Right lobe of liver (tissue), 6 donors: ENCODE measurements at regions not wholly inside any gene's neighbourhood (a gene's known extent, or its start where the extent isn't known, plus 50 kb on each side); places are given as distances from the start of the nearest gene placed in this dataset.

Experiments
- ATAC-seq, 4 donors: fragments of 200-7000 bp; cut with Tn5 transposase; one replicate each; pipeline ENCODE4 v1.9.1; 2020; ENCODE audit warnings: mild to moderate bottlenecking in 4 of 4, moderate library complexity in 4 of 4
- DNase-seq, 3 donors: peaks; one replicate each; pipeline ENCODE4 v3.0.0-alpha.2; 2020
- H3K27ac ChIP-seq, 3 donors: fragments of 200-600 bp; one replicate each; pipeline ENCODE4 v1.8.0; 2022
- H3K27me3 ChIP-seq, 2 donors: fragments of 200-600 bp; one replicate each; pipeline ENCODE4 v1.8.0; 2022
- H3K36me3 ChIP-seq, 4 donors: fragments of 200-600 bp; sonication (generic) in 1 of 4; one replicate each; pipeline versions ENCODE4 v1.5.1 to v1.8.0; 2017 to 2022; ENCODE audit warnings: control low read depth in 1 of 4
- H3K4me1 ChIP-seq, 4 donors: fragments of 200-600 bp; sonication (generic) in 1 of 4; one replicate each; pipeline versions ENCODE4 v1.5.1 to v1.8.0; 2017 to 2022; ENCODE audit warnings: control low read depth in 1 of 4
- H3K4me3 ChIP-seq, 3 donors: fragments of 200-600 bp; one replicate each; pipeline ENCODE4 v1.8.0; 2022
- H3K9me3 ChIP-seq, 4 donors: fragments of 200-600 bp; sonication (generic) in 1 of 4; one replicate each; pipeline versions ENCODE4 v1.5.1 to v1.8.0; 2017 to 2022; ENCODE audit warnings: control low read depth in 1 of 4
- POLR2A ChIP-seq: fragments of 450-650 bp; IDR thresholded peaks from one replicate; pipeline ENCODE4 v1.6.1; 2017; ENCODE audit warnings: antibody characterized with exemption, mild to moderate bottlenecking
- WGBS: methylation state at CpG from one replicate; pipeline ENCODE4 v1.1.6; 2018; ENCODE audit warnings: low coverage, low lambda C conversion rate; ENCODE audit not compliant: insufficient coverage; ENCODE audit errors: missing lambda C conversion rate; 5-methylcytosine and 5-hydroxymethylcytosine counted together
- intact Hi-C, 2 donors: fragments of 100-400 bp; cut with DNase I; formaldehyde crosslinking; loops; one replicate each; pipeline versions ENCODE4 v1.11.2 to v1.14.1; 2022
- TF ChIP-seq, protein P1 (sequence below), 4 donors: fragments of 200-600 bp in 3 of 4; fragments of 450-650 bp in 1 of 4; IDR thresholded peaks; one replicate each; pipeline versions ENCODE4 v1.5.1 to v1.8.0; 2016 to 2022; ENCODE audit warnings: antibody characterized with exemption in 4 of 4, mild to moderate bottlenecking in 2 of 4
- donor health status: DM: no; HTN: yes; CAD: no.
- donor health status: DM: no; HTN: no; CAD: no.
- donor health status: DM: no; HTN: no; CAD: no.
- donor health status: DM: no; HTN: yes; CAD: no.
- donor health status: DM: no; HTN: yes; CAD: no.

DNA sequence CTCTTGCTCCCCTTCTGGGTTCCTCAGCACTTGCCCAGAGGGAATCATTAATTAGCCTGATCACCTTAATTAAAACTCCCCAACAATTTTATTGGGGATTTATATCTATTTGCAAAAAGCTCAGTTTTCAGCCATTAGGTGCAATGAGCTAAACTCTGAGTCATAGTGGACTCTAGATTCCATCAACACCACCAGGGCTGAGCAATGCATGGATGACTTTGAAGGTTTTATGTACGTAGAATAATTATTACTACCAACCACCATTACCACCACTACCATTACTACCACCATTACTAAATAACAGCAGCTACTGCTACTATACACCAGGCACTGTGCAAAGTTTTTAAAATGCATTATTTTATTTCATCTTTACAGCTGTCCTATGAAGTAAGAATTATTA lies 81.2 kb downstream of the ZNF621 start:
- no peaks in the 10 kb centered on the region for H3K9me3 ChIP-seq
- H3K27me3 ChIP-seq, result no peaks in the 10 kb centered on the region
- TF ChIP-seq POLR2A, result no peak
- TF ChIP-seq, protein P1, sequence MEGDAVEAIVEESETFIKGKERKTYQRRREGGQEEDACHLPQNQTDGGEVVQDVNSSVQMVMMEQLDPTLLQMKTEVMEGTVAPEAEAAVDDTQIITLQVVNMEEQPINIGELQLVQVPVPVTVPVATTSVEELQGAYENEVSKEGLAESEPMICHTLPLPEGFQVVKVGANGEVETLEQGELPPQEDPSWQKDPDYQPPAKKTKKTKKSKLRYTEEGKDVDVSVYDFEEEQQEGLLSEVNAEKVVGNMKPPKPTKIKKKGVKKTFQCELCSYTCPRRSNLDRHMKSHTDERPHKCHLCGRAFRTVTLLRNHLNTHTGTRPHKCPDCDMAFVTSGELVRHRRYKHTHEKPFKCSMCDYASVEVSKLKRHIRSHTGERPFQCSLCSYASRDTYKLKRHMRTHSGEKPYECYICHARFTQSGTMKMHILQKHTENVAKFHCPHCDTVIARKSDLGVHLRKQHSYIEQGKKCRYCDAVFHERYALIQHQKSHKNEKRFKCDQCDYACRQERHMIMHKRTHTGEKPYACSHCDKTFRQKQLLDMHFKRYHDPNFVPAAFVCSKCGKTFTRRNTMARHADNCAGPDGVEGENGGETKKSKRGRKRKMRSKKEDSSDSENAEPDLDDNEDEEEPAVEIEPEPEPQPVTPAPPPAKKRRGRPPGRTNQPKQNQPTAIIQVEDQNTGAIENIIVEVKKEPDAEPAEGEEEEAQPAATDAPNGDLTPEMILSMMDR (IDR thresholded peaks at IDR 0.05), result no peak
- no peak overlapping the region for H3K27ac ChIP-seq
- WGBS, result 62% methylated on average over 1 of the region's 1 CpG
- ATAC-seq, result no peak
- intact Hi-C loops, result no loop called here
- H3K4me1 ChIP-seq, result no peaks in the 10 kb centered on the region
- no peak overlapping the region for H3K4me3 ChIP-seq
- H3K36me3 ChIP-seq, result no peaks in the 10 kb centered on the region
- no peak for DNase-seq

DNA sequence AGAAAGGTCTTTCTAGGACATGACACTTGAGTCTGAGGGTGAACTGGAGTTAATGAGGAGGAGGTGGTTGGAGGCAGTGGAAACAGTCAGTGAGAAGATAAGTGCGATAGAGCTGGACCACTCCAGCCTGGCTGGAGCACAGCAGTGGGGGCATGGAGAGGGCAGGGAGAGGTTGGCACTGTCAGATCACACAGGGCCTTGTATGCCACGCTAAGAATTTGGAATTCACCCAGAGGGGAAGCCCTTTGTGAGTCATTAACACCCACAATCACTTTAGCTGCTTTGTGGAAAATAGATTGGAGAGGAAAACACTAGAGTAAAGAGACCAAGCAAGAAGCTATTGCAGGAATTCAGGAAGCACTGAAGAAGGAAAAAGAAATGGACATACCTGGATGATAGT lies 83.3 kb downstream of the ZNF621 start:
- no peaks in the 10 kb centered on the region for H3K36me3 ChIP-seq
- WGBS, result 37% methylated on average over 2 of the region's 2 CpGs
- H3K27me3 ChIP-seq, result no peaks in the 10 kb centered on the region
- intact Hi-C loops, result no loop called here
- DNase-seq (no peak), ATAC-seq (no peak)
- no peak overlapping the region for H3K27ac ChIP-seq
- H3K4me3 ChIP-seq, result no peak overlapping the region
- TF ChIP-seq, protein P1 (IDR thresholded peaks at IDR 0.05), result no peak
- TF ChIP-seq POLR2A, result no peak
- H3K9me3 ChIP-seq, result no peaks in the 10 kb centered on the region
- no peaks in the 10 kb centered on the region for H3K4me1 ChIP-seq

DNA sequence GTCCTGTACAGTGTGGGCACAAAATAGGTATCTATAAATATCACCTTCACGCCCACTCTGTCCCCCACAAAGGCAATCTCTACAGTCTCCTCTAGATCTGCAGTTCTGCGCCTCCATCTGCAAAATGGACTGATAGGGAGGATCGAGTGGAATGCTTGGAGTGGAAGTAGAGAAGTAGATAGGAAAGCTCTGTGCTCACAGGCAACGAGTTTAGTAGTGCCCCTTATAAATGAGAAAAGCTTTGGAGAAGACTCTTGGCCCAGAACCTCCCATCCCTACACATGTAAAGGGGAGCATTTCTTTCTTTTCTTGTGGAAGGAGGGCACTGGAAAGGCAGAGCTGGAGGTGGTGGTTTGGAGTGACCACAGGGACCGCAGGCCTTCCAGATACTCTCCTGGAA lies 88.5 kb downstream of the ZNF621 start:
- H3K36me3 ChIP-seq, result no peaks in the 10 kb centered on the region
- intact Hi-C loops, result no loop called here
- H3K9me3 ChIP-seq, result no peaks in the 10 kb centered on the region
- no peak overlapping the region for H3K4me3 ChIP-seq
- H3K4me1 ChIP-seq, result no peaks in the 10 kb centered on the region
- 62% methylated on average over 4 of the region's 5 CpGs for WGBS
- H3K27me3 ChIP-seq, result no peaks in the 10 kb centered on the region
- no peak for TF ChIP-seq POLR2A
- TF ChIP-seq, protein P1 (IDR thresholded peaks at IDR 0.05), result no peak
- no peak for ATAC-seq
- no peak for DNase-seq
- H3K27ac ChIP-seq, result no peak overlapping the region

DNA sequence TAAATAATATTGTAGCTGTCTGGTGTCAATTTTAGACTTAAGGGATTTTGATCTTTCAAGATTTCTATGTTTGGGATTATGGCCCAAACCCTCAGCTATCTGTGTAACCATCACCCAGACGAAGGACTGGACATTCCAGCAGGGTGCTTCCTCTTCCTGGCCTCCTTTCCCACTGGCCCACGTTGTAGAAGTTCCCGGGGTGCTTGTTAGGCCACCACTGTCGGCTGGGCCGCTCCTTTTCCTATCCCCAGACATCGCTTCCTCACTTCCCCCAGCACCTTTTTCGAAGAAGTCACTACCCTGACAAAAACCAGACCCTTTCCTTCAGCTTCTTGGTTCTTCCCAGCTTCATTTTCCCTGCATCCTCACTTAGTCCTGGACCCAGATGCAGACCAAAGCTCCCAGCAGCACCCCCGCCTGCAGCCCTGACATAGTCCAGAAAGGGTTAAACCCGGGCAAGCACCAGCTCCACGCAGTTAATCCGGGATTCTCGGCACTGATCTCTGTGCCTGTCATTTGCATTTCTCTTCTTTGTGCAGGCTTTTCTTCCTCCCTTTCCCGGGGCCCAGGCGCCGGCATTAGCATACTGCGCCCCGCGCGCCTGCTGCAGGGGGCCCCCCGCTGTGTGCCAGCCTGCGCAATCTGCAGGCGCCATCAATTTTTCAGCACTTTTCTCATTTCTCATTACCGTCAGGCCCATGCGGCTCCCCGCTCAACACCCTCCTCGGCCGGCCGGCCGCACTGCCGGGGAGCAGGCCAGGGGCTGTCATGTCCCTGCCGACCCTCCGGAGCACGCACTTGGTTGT lies 90.6 kb downstream of the ZNF621 start:
- DNase-seq (no peak), ATAC-seq (no peak)
- intact Hi-C loops, result no loop called here
- no peak for TF ChIP-seq POLR2A
- TF ChIP-seq, protein P1 (IDR thresholded peaks at IDR 0.05), result no peak
- 18% methylated on average over 32 of the region's 33 CpGs for WGBS
- Histone ChIP-seq H3K9me3 (no peaks in the 10 kb centered on the region), H3K36me3 (no peaks in the 10 kb centered on the region), H3K4me3 (no peak overlapping the region), H3K4me1 (no peaks in the 10 kb centered on the region), H3K27ac (no peak overlapping the region), H3K27me3 (no peaks in the 10 kb centered on the region)
